Panc1 (cell line): ENCODE measurements at regions not wholly inside any gene's neighbourhood (a gene's known extent, or its start where the extent isn't known, plus 50 kb on each side); places are given as distances from the start of the nearest gene placed in this dataset.

Experiments
- POLR2AphosphoS5 ChIP-seq: IDR thresholded peaks from 2 replicates; pipeline ENCODE4 v1.6.1; 2012; ENCODE audit warnings: mild to moderate bottlenecking, low read depth, low read length, moderate library complexity
- SIN3A ChIP-seq: IDR thresholded peaks from 2 replicates; pipeline ENCODE4 v1.6.1; 2012; ENCODE audit warnings: low read depth, mild to moderate bottlenecking, low read length, moderate library complexity, borderline replicate concordance; ENCODE audit not compliant: insufficient read depth
- TCF7L2 ChIP-seq: IDR thresholded peaks from 2 replicates; pipeline ENCODE4 v1.6.1; 2011; ENCODE audit warnings: mild to moderate bottlenecking, low read depth, low read length, inconsistent platforms
- TF ChIP-seq, protein P1 (sequence below): fragments of 450-650 bp; IDR thresholded peaks from 2 replicates; pipeline ENCODE4 v1.5.1; 2017; ENCODE audit warnings: mild to moderate bottlenecking

DNA sequence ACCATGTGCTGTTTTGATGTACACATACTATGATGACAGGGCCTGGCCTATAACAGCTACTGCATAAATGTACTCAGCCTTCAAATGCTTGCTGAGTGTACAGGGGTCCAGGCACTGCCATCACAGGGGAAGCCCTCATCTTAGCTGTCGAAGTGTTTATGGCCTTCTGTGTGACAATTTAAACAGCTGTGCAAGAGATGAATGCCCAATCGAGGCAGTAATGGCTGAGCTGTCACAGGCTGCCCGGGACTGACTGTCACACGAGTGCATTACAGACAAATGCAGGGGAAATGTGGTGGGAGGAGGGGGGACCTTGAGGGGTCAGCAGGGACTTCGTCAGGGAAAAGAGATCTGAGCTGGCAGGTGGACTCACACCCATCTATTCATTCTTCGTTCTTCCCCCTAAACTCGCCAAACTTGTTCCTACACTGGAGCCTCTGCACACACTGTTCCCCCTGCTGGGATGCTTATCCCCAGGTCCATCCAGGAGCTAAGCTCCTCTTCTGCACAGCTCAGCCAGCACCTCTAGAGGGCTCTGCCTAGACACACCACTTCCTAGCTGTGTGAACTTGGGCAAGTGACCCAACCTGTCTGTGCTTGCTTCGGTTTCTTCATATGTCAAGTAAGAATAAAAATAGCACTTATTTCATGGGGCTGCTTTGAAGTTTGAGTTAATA is 156.2 kb upstream of the IQSEC1 start:
- TF ChIP-seq, protein P1, sequence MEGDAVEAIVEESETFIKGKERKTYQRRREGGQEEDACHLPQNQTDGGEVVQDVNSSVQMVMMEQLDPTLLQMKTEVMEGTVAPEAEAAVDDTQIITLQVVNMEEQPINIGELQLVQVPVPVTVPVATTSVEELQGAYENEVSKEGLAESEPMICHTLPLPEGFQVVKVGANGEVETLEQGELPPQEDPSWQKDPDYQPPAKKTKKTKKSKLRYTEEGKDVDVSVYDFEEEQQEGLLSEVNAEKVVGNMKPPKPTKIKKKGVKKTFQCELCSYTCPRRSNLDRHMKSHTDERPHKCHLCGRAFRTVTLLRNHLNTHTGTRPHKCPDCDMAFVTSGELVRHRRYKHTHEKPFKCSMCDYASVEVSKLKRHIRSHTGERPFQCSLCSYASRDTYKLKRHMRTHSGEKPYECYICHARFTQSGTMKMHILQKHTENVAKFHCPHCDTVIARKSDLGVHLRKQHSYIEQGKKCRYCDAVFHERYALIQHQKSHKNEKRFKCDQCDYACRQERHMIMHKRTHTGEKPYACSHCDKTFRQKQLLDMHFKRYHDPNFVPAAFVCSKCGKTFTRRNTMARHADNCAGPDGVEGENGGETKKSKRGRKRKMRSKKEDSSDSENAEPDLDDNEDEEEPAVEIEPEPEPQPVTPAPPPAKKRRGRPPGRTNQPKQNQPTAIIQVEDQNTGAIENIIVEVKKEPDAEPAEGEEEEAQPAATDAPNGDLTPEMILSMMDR = no peak; the same call in 1 of the 2 replicates
- no peak for TF ChIP-seq SIN3A
- TF ChIP-seq TCF7L2 = no peak
- no peak for TF ChIP-seq POLR2AphosphoS5
